GM12878 (cell line): ENCODE measurements at regions not wholly inside any gene's neighbourhood (a gene's known extent, or its start where the extent isn't known, plus 50 kb on each side); places are given as distances from the start of the nearest gene placed in this dataset.

Experiments used
- BACH1 ChIP-seq: fragments of 450-650 bp; IDR thresholded peaks from 2 replicates; pipeline ENCODE4 v1.6.1; 2017; ENCODE audit warnings: mild to moderate bottlenecking, borderline replicate concordance
- EED ChIP-seq: sonication (generic); IDR thresholded peaks from 2 replicates; pipeline ENCODE4 v1.6.1; 2016; ENCODE audit warnings: antibody characterized with exemption, low read depth
- ESRRA ChIP-seq: IDR thresholded peaks from 2 replicates; pipeline ENCODE4 v1.6.1; 2012; ENCODE audit warnings: mild to moderate bottlenecking, low read length, improper control_type of control experiment
- EZH2 ChIP-seq: IDR thresholded peaks from 2 replicates; pipeline ENCODE4 v1.6.1; 2012; ENCODE audit warnings: low read depth, mild to moderate bottlenecking, control low read depth, inconsistent platforms, low read length, borderline replicate concordance; ENCODE audit not compliant: control insufficient read depth
- FOS ChIP-seq: IDR thresholded peaks from 3 replicates; pipeline ENCODE4 v1.6.1; 2011; ENCODE audit warnings: borderline replicate concordance; ENCODE audit not compliant: insufficient read length; ENCODE audit errors: extremely low read depth
- HDGF ChIP-seq: fragments of 450-650 bp; IDR thresholded peaks from 2 replicates; pipeline ENCODE4 v1.6.1; 2016; ENCODE audit warnings: antibody characterized with exemption
- JUND ChIP-seq: IDR thresholded peaks from 2 replicates; pipeline ENCODE4 v1.6.1; 2012; ENCODE audit warnings: low read depth, mild to moderate bottlenecking, low read length, improper control_type of control experiment, moderate library complexity
- MEF2B ChIP-seq: fragments of 450-650 bp; IDR thresholded peaks from 2 replicates; pipeline ENCODE4 v1.6.1; 2018; ENCODE audit warnings: mild to moderate bottlenecking, moderate library complexity; ENCODE audit not compliant: partially characterized antibody, poor library complexity, severe bottlenecking
- NFYA ChIP-seq: IDR thresholded peaks from 2 replicates; pipeline ENCODE4 v1.6.1; 2011; ENCODE audit warnings: low read depth, mild to moderate bottlenecking, low read length, improper control_type of control experiment, borderline replicate concordance
- SMAD5 ChIP-seq: IDR thresholded peaks from 2 replicates; pipeline ENCODE4 v1.6.1; 2016; ENCODE audit warnings: antibody characterized with exemption, low read depth
- SRF ChIP-seq, 2 experiments: IDR thresholded peaks; 2 replicates each; pipeline ENCODE4 v1.6.1; 2011; ENCODE audit warnings: low read depth in 2 of 2, low read length in 2 of 2, mild to moderate bottlenecking in 1 of 2, moderate library complexity in 1 of 2
- TF ChIP-seq, protein P1 (sequence below): fragments of 450-650 bp; IDR thresholded peaks from 2 replicates; pipeline ENCODE4 v1.6.1; 2017; ENCODE audit warnings: mild to moderate bottlenecking, moderate library complexity
- TF ChIP-seq, protein P2 (sequence below): fragments of 450-650 bp; IDR thresholded peaks from 2 replicates; pipeline ENCODE4 v1.6.1; 2017; ENCODE audit warnings: mild to moderate bottlenecking, moderate library complexity
- TF ChIP-seq, protein P3 (sequence below): fragments of 450-650 bp; IDR thresholded peaks from 2 replicates; pipeline ENCODE4 v1.6.1; 2017; ENCODE audit warnings: mild to moderate bottlenecking
- TF ChIP-seq, protein P4 (sequence below): fragments of 450-650 bp; IDR thresholded peaks from 2 replicates; pipeline ENCODE4 v1.6.1; 2018; ENCODE audit warnings: mild to moderate bottlenecking, low read depth, moderate library complexity; ENCODE audit not compliant: partially characterized antibody
- TF ChIP-seq, protein P5 (sequence below): IDR thresholded peaks from 2 replicates; pipeline ENCODE4 v1.6.1; 2012; ENCODE audit warnings: low read depth, low read length, improper control_type of control experiment

DNA sequence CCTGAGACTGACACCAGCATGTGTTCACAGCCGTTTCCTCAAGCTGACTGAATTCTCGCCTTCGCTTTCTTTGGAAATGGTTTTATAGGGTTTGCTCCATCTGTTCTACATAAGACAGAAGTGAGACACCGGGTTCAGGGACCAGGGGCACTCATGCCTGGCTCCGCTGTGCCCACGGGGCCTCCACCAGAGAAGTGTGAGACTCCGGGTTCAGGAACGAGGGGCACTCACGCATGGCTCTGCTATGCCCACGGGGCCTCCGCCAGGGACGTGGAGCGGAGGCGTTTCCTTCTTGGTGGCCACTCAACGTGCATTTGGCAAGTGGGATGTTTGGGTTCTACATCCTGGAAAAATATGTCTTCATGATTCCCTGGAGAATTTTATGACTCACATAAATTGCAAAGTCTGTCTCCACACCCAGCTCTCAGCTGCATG is 106.6 kb downstream of the RNASET2 start (continued):
- TF ChIP-seq, protein P1, sequence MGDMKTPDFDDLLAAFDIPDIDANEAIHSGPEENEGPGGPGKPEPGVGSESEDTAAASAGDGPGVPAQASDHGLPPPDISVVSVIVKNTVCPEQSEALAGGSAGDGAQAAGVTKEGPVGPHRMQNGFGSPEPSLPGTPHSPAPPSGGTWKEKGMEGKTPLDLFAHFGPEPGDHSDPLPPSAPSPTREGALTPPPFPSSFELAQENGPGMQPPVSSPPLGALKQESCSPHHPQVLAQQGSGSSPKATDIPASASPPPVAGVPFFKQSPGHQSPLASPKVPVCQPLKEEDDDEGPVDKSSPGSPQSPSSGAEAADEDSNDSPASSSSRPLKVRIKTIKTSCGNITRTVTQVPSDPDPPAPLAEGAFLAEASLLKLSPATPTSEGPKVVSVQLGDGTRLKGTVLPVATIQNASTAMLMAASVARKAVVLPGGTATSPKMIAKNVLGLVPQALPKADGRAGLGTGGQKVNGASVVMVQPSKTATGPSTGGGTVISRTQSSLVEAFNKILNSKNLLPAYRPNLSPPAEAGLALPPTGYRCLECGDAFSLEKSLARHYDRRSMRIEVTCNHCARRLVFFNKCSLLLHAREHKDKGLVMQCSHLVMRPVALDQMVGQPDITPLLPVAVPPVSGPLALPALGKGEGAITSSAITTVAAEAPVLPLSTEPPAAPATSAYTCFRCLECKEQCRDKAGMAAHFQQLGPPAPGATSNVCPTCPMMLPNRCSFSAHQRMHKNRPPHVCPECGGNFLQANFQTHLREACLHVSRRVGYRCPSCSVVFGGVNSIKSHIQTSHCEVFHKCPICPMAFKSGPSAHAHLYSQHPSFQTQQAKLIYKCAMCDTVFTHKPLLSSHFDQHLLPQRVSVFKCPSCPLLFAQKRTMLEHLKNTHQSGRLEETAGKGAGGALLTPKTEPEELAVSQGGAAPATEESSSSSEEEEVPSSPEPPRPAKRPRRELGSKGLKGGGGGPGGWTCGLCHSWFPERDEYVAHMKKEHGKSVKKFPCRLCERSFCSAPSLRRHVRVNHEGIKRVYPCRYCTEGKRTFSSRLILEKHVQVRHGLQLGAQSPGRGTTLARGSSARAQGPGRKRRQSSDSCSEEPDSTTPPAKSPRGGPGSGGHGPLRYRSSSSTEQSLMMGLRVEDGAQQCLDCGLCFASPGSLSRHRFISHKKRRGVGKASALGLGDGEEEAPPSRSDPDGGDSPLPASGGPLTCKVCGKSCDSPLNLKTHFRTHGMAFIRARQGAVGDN: 0 out of 2 replicates have a peak, but pooled peaks have one; percentile 33
- TF ChIP-seq BACH1: no peak
- TF ChIP-seq SMAD5: no peak
- TF ChIP-seq EED: 0 out of 2 replicates have a peak, but pooled peaks have one; percentile 20
- TF ChIP-seq NFYA: no peak
- TF ChIP-seq SRF (IDR thresholded peaks at IDR 0.05; ENCODE audit: low read depth in 2 of 2, low read length in 2 of 2): no peak
- TF ChIP-seq HDGF: no peak
- TF ChIP-seq, protein P2, sequence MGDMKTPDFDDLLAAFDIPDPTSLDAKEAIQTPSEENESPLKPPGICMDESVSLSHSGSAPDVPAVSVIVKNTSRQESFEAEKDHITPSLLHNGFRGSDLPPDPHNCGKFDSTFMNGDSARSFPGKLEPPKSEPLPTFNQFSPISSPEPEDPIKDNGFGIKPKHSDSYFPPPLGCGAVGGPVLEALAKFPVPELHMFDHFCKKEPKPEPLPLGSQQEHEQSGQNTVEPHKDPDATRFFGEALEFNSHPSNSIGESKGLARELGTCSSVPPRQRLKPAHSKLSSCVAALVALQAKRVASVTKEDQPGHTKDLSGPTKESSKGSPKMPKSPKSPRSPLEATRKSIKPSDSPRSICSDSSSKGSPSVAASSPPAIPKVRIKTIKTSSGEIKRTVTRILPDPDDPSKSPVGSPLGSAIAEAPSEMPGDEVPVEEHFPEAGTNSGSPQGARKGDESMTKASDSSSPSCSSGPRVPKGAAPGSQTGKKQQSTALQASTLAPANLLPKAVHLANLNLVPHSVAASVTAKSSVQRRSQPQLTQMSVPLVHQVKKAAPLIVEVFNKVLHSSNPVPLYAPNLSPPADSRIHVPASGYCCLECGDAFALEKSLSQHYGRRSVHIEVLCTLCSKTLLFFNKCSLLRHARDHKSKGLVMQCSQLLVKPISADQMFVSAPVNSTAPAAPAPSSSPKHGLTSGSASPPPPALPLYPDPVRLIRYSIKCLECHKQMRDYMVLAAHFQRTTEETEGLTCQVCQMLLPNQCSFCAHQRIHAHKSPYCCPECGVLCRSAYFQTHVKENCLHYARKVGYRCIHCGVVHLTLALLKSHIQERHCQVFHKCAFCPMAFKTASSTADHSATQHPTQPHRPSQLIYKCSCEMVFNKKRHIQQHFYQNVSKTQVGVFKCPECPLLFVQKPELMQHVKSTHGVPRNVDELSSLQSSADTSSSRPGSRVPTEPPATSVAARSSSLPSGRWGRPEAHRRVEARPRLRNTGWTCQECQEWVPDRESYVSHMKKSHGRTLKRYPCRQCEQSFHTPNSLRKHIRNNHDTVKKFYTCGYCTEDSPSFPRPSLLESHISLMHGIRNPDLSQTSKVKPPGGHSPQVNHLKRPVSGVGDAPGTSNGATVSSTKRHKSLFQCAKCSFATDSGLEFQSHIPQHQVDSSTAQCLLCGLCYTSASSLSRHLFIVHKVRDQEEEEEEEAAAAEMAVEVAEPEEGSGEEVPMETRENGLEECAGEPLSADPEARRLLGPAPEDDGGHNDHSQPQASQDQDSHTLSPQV: no peak
- TF ChIP-seq, protein P3, sequence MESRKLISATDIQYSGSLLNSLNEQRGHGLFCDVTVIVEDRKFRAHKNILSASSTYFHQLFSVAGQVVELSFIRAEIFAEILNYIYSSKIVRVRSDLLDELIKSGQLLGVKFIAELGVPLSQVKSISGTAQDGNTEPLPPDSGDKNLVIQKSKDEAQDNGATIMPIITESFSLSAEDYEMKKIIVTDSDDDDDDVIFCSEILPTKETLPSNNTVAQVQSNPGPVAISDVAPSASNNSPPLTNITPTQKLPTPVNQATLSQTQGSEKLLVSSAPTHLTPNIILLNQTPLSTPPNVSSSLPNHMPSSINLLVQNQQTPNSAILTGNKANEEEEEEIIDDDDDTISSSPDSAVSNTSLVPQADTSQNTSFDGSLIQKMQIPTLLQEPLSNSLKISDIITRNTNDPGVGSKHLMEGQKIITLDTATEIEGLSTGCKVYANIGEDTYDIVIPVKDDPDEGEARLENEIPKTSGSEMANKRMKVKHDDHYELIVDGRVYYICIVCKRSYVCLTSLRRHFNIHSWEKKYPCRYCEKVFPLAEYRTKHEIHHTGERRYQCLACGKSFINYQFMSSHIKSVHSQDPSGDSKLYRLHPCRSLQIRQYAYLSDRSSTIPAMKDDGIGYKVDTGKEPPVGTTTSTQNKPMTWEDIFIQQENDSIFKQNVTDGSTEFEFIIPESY: no peak
- TF ChIP-seq FOS: no peak
- TF ChIP-seq EZH2: no peak
- no peak for TF ChIP-seq ESRRA
- TF ChIP-seq, protein P4, sequence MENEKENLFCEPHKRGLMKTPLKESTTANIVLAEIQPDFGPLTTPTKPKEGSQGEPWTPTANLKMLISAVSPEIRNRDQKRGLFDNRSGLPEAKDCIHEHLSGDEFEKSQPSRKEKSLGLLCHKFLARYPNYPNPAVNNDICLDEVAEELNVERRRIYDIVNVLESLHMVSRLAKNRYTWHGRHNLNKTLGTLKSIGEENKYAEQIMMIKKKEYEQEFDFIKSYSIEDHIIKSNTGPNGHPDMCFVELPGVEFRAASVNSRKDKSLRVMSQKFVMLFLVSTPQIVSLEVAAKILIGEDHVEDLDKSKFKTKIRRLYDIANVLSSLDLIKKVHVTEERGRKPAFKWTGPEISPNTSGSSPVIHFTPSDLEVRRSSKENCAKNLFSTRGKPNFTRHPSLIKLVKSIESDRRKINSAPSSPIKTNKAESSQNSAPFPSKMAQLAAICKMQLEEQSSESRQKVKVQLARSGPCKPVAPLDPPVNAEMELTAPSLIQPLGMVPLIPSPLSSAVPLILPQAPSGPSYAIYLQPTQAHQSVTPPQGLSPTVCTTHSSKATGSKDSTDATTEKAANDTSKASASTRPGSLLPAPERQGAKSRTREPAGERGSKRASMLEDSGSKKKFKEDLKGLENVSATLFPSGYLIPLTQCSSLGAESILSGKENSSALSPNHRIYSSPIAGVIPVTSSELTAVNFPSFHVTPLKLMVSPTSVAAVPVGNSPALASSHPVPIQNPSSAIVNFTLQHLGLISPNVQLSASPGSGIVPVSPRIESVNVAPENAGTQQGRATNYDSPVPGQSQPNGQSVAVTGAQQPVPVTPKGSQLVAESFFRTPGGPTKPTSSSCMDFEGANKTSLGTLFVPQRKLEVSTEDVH: no peak
- TF ChIP-seq MEF2B: peak; percentile 47
- TF ChIP-seq, protein P5, sequence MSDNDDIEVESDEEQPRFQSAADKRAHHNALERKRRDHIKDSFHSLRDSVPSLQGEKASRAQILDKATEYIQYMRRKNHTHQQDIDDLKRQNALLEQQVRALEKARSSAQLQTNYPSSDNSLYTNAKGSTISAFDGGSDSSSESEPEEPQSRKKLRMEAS: no peak; the same call in 1 of the 2 replicates
- TF ChIP-seq JUND: no peak
